ENCODE measurements at regions not wholly inside any gene's neighbourhood (a gene's known extent, or its start where the extent isn't known, plus 50 kb on each side); places are given as distances from the start of the nearest gene placed in this dataset.

GRCh38 chr10:78634835-78635234 lies 433.9 kb upstream of the ZMIZ1 start:
- no peak for DNase-seq

GRCh38 chr10:78639629-78640028 lies 429.1 kb upstream of the ZMIZ1 start:
- DNase-seq: no peak

- no peak for DNase-seq
Observed at GRCh38 chr10:78640796-78641636, 427.8 kb upstream of the ZMIZ1 start.

GRCh38 chr10:78641693-78642092 lies 427.1 kb upstream of the ZMIZ1 start:
- DNase-seq: no peak

- no peak for DNase-seq
Observed at GRCh38 chr10:78642269-78642816, 426.4 kb upstream of the ZMIZ1 start.

GRCh38 chr10:78643513-78643912 lies 425.3 kb upstream of the ZMIZ1 start:
- no peak for DNase-seq

- no peak for DNase-seq
Observed at GRCh38 chr10:78644550-78644949, 424.2 kb upstream of the ZMIZ1 start.

GRCh38 chr10:78645169-78645686 lies 423.5 kb upstream of the ZMIZ1 start:
- no peak for DNase-seq

GRCh38 chr10:78645975-78646374 lies 422.8 kb upstream of the ZMIZ1 start:
- DNase-seq: no peak

- DNase-seq: no peak
Observed at GRCh38 chr10:78648256-78648860, 420.4 kb upstream of the ZMIZ1 start.

- DNase-seq: no peak
Observed at GRCh38 chr10:78649429-78649828, 419.3 kb upstream of the ZMIZ1 start.

- no peak for DNase-seq
Observed at GRCh38 chr10:78650122-78650521, 418.6 kb upstream of the ZMIZ1 start.

- DNase-seq: no peak
Observed at GRCh38 chr10:78651287-78651686, 417.5 kb upstream of the ZMIZ1 start.

GRCh38 chr10:78653555-78653954 lies 415.2 kb upstream of the ZMIZ1 start:
- DNase-seq: no peak

- no peak for DNase-seq
Observed at GRCh38 chr10:78654047-78654590, 414.6 kb upstream of the ZMIZ1 start.

- no peak for DNase-seq
Observed at GRCh38 chr10:78655979-78656378, 412.8 kb upstream of the ZMIZ1 start.

- DNase-seq: no peak
Observed at GRCh38 chr10:78656417-78657162, 412.2 kb upstream of the ZMIZ1 start.

GRCh38 chr10:78657163-78657861 lies 411.5 kb upstream of the ZMIZ1 start:
- DNase-seq: peak; percentile 83

- DNase-seq: no peak
Observed at GRCh38 chr10:78657862-78658165, 411.0 kb upstream of the ZMIZ1 start.

GRCh38 chr10:78658645-78659597 lies 409.8 kb upstream of the ZMIZ1 start:
- no peak for DNase-seq

- DNase-seq: no peak
Observed at GRCh38 chr10:78659598-78659967, 409.2 kb upstream of the ZMIZ1 start.

Data from NCI-H1694 (cell line).